HG03558 (cell line): ENCODE measurements at regions not wholly inside any gene's neighbourhood (a gene's known extent, or its start where the extent isn't known, plus 50 kb on each side); places are given as distances from the start of the nearest gene placed in this dataset.
"Not testable (repeated sequence)": the region's sequence is repeated elsewhere in the genome, so short reads cannot be mapped to it uniquely, and the experiment has no call there.

Source experiments
- ATAC-seq: cut with Tn5 transposase; IDR thresholded peaks from one replicate; pipeline ENCODE4 v1.9.1; 2021; ENCODE audit warnings: moderate number of reproducible peaks; ENCODE audit not compliant: unreplicated experiment; ENCODE audit errors: extremely low read depth

- ATAC-seq: no peak
Observed at GRCh38 chr15:91356083-91356482, 256.0 kb downstream of the SV2B start.

- no peak for ATAC-seq
Observed at GRCh38 chr15:91357011-91357410, 257.0 kb downstream of the SV2B start.

GRCh38 chr15:91357486-91357885, 257.4 kb downstream of the SV2B start:
- ATAC-seq: no peak

GRCh38 chr15:91358405-91358804, 258.3 kb downstream of the SV2B start:
- no peak for ATAC-seq

- ATAC-seq: not testable (repeated sequence)
Observed at GRCh38 chr15:91361696-91362095, 261.6 kb downstream of the SV2B start.

- ATAC-seq: no peak
Observed at GRCh38 chr15:91366111-91366510, 266.1 kb downstream of the SV2B start.

GRCh38 chr15:91368611-91369010, 268.6 kb downstream of the SV2B start:
- ATAC-seq: no peak

GRCh38 chr15:91369823-91370222, 269.8 kb downstream of the SV2B start:
- ATAC-seq: no peak

- not testable (repeated sequence) for ATAC-seq
Observed at GRCh38 chr15:91371345-91371744, 271.3 kb downstream of the SV2B start.

- ATAC-seq: no peak
Observed at GRCh38 chr15:91374336-91374735, 274.3 kb downstream of the SV2B start.

- no peak for ATAC-seq
Observed at GRCh38 chr15:91376038-91376437, 276.0 kb downstream of the SV2B start.

- ATAC-seq: no peak
Observed at GRCh38 chr15:91380114-91380513, 280.1 kb downstream of the SV2B start.

GRCh38 chr15:91383532-91383931, 283.5 kb downstream of the SV2B start:
- no peak for ATAC-seq

- no peak for ATAC-seq
Observed at GRCh38 chr15:91384189-91384730, 284.2 kb downstream of the SV2B start.

- ATAC-seq: no peak
Observed at GRCh38 chr15:91385311-91385710, 285.3 kb downstream of the SV2B start.

GRCh38 chr15:91393186-91393585, 293.1 kb downstream of the SV2B start:
- no peak for ATAC-seq

- no peak for ATAC-seq
Observed at GRCh38 chr15:91400481-91400880, 300.4 kb downstream of the SV2B start.

GRCh38 chr15:91407269-91407889, 307.3 kb downstream of the SV2B start:
- no peak for ATAC-seq

- ATAC-seq: no peak
Observed at GRCh38 chr15:91408476-91409076, 308.5 kb downstream of the SV2B start.

GRCh38 chr15:91409387-91409786, 309.3 kb downstream of the SV2B start:
- ATAC-seq: no peak

GRCh38 chr15:91411586-91411985, 311.5 kb downstream of the SV2B start:
- ATAC-seq: no peak
